ENCODE measurements at regions not wholly inside any gene's neighbourhood (a gene's known extent, or its start where the extent isn't known, plus 50 kb on each side); places are given as distances from the start of the nearest gene placed in this dataset.

GRCh38 chr3:153038367-153038766, 123.7 kb upstream of the RAP2B start (continued):
- TF ChIP-seq ZNF512 (CRISPR knock-in tag; IDR thresholded peaks at IDR 0.05; ENCODE audit: borderline replicate concordance) (no peak), JAZF1 (CRISPR knock-in tag; IDR thresholded peaks at IDR 0.05) (no peak), PREB (CRISPR knock-in tag; IDR thresholded peaks at IDR 0.05; ENCODE audit: borderline replicate concordance) (no peak), NR1H2 (CRISPR knock-in tag; IDR thresholded peaks at IDR 0.05) (no peak), IRF2 (CRISPR knock-in tag; IDR thresholded peaks at IDR 0.05; ENCODE audit: borderline replicate concordance, low read depth) (no peak)

- no peak overlapping the region for H3K27ac Mint-ChIP-seq
- ATAC-seq (no peak), DNase-seq (ENCODE audit: low spot score) (no peak)
- ChIA-PET CTCF (no interaction called here), POLR2A (no interaction called here)
- TF ChIP-seq MYBL2 (CRISPR knock-in tag; IDR thresholded peaks at IDR 0.05) (no peak), ATF2 (CRISPR knock-in tag; IDR thresholded peaks at IDR 0.05; ENCODE audit: borderline replicate concordance, low read depth) (no peak), FOXP4 (CRISPR knock-in tag; IDR thresholded peaks at IDR 0.05) (no peak), ZNF396 (CRISPR knock-in tag; IDR thresholded peaks at IDR 0.05; ENCODE audit: borderline replicate concordance) (no peak), FOXJ3 (CRISPR knock-in tag; IDR thresholded peaks at IDR 0.05; ENCODE audit: borderline replicate concordance) (no peak), USF2 (CRISPR knock-in tag; IDR thresholded peaks at IDR 0.05) (no peak), HMGA2 (CRISPR knock-in tag; IDR thresholded peaks at IDR 0.05) (no peak), ATF6 (CRISPR knock-in tag; IDR thresholded peaks at IDR 0.05) (no peak), GABPB1 (CRISPR knock-in tag; IDR thresholded peaks at IDR 0.05) (no peak), ZMAT4 (CRISPR knock-in tag; IDR thresholded peaks at IDR 0.05) (no peak), JUN (CRISPR knock-in tag; IDR thresholded peaks at IDR 0.05) (no peak), ZNF232 (CRISPR knock-in tag; IDR thresholded peaks at IDR 0.05) (no peak), KAT7 (CRISPR knock-in tag; IDR thresholded peaks at IDR 0.05; ENCODE audit: borderline replicate concordance) (no peak), ARID4B (CRISPR knock-in tag; IDR thresholded peaks at IDR 0.05; ENCODE audit: borderline replicate concordance) (no peak)
- no peak overlapping the region for H3K4me3 Mint-ChIP-seq
- H3K27me3 Mint-ChIP-seq (ENCODE audit: low read depth) = no peaks in the 10 kb centered on the region
- no peaks in the 10 kb centered on the region for H3K36me3 Mint-ChIP-seq
- peaks cover 4% of the 10 kb centered on the region for H3K4me1 Mint-ChIP-seq
- H3K9me3 Mint-ChIP-seq = no peaks in the 10 kb centered on the region
Measured at GRCh38 chr3:153038779-153039178, 123.2 kb upstream of the RAP2B start.

Measured in WTC11 (cell line).